ENCODE measurements at regions not wholly inside any gene's neighbourhood (a gene's known extent, or its start where the extent isn't known, plus 50 kb on each side); places are given as distances from the start of the nearest gene placed in this dataset.

DNA sequence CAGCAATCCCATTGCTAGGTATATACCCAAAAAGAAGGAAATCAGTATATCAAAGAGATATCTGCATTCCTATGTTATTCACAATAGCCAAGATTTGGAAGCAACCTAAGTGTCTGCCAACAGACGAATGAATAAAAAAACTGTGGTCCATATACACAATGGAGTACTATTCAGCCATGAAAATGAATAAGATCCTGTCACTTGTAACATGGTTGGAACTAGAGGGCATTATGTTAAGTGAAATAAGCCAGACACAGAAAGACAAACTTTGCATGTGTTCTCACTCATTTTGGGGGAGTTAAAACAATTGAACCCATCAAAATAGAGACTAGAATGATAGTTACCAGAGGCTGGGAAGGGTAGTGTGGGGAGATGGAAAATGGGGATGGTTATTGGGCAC lies 323.5 kb upstream of the NFE2L3 start:
- no peak for DNase-seq (ENCODE audit: low read depth)
- TF ChIP-seq, protein P1, sequence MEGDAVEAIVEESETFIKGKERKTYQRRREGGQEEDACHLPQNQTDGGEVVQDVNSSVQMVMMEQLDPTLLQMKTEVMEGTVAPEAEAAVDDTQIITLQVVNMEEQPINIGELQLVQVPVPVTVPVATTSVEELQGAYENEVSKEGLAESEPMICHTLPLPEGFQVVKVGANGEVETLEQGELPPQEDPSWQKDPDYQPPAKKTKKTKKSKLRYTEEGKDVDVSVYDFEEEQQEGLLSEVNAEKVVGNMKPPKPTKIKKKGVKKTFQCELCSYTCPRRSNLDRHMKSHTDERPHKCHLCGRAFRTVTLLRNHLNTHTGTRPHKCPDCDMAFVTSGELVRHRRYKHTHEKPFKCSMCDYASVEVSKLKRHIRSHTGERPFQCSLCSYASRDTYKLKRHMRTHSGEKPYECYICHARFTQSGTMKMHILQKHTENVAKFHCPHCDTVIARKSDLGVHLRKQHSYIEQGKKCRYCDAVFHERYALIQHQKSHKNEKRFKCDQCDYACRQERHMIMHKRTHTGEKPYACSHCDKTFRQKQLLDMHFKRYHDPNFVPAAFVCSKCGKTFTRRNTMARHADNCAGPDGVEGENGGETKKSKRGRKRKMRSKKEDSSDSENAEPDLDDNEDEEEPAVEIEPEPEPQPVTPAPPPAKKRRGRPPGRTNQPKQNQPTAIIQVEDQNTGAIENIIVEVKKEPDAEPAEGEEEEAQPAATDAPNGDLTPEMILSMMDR (IDR thresholded peaks at IDR 0.05; ENCODE audit: insufficient read depth, low read length, poor library complexity, severe bottlenecking) = no peak
- H3K4me3 ChIP-seq (ENCODE audit: low read depth, low read length) = no peak overlapping the region
- H3K27me3 ChIP-seq (ENCODE audit: control insufficient read depth, insufficient read depth, low read length) = no peaks in the 10 kb centered on the region
- no peaks in the 10 kb centered on the region for H3K36me3 ChIP-seq (ENCODE audit: control insufficient read depth, insufficient read depth, low read length)

DNA sequence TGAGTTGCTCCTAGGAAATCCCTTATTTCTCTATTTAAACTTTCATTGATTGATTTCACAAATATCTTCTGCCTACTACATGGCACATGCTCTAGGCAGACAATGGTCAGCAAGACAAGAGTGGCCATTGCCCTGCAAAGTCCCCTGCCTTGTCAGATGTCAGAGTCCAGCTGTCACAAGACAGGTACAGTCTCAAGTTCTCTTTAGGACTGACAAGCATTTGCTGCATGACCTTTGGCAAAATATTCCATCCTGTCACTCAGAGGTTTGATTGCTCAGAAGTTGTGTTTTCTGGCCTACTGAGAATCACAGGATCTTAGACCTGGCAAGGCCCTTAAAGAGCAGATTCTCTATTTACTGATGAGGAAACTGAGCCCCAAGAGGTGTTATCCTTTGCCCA lies 322.3 kb upstream of the NFE2L3 start:
- no peak overlapping the region for H3K4me3 ChIP-seq (ENCODE audit: low read depth, low read length)
- TF ChIP-seq, protein P1 (IDR thresholded peaks at IDR 0.05; ENCODE audit: insufficient read depth, low read length, poor library complexity, severe bottlenecking) = no peak
- H3K27me3 ChIP-seq (ENCODE audit: control insufficient read depth, insufficient read depth, low read length) = no peaks in the 10 kb centered on the region
- no peaks in the 10 kb centered on the region for H3K36me3 ChIP-seq (ENCODE audit: control insufficient read depth, insufficient read depth, low read length)
- DNase-seq (ENCODE audit: low read depth) = no peak

DNA sequence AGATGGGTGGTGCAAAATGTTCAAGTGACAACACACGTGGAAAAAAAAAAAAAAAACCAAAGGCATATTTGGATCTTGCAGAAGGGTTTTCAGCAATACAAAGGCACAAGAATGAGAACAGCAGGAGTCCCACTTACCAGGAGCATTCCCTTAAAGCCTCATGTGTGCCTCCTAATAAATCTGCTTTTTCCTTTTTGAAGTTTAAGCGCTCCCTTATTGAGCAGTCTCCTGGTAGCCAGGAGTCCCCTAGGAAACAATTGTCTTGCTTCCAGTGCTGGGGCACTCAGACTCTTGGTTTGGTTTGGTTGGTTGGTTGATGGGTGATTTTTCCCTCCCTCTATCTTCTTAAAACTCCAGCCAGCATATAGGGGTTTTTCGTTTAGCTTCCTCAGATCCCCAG lies 321.8 kb upstream of the NFE2L3 start:
- TF ChIP-seq, protein P1 (IDR thresholded peaks at IDR 0.05; ENCODE audit: insufficient read depth, low read length, poor library complexity, severe bottlenecking) = no peak
- Histone ChIP-seq H3K27me3 (ENCODE audit: control insufficient read depth, insufficient read depth, low read length) (no peaks in the 10 kb centered on the region), H3K36me3 (ENCODE audit: control insufficient read depth, insufficient read depth, low read length) (no peaks in the 10 kb centered on the region), H3K4me3 (ENCODE audit: low read depth, low read length) (no peak overlapping the region)
- DNase-seq (ENCODE audit: low read depth) = no peak

DNA sequence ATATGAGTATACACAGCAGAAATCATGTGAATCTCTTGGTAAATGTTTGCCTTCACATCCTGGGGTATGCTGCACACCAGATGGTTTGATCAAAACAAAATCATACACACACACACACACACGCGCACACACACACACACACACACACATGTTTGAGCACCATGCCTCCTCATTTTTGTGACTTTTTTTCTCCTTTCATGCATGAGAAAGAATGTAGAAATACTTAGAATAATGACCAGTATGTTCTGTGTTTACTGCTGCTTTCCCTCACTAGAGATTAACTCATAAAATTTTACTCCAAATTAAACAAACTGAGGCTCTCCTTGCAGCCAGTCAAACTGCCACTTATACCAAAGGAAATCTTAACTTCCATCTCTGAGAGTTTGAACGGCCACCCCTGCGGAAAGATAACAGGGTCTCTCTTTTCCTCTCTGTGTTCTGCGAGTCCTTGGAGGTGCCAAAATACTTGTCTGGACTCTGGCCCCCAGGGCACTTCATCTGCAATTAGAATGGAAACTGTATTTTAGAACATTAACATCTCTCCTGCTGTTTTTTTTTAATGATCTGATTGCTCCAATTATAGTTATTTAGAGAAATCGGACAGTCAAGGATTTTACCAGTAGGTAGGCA lies 320.8 kb upstream of the NFE2L3 start:
- no peak for DNase-seq (ENCODE audit: low read depth)
- Histone ChIP-seq H3K27me3 (ENCODE audit: control insufficient read depth, insufficient read depth, low read length) (no peaks in the 10 kb centered on the region), H3K36me3 (ENCODE audit: control insufficient read depth, insufficient read depth, low read length) (no peaks in the 10 kb centered on the region), H3K4me3 (ENCODE audit: low read depth, low read length) (no peak overlapping the region)
- TF ChIP-seq, protein P1 (IDR thresholded peaks at IDR 0.05; ENCODE audit: insufficient read depth, low read length, poor library complexity, severe bottlenecking) = no peak

DNA sequence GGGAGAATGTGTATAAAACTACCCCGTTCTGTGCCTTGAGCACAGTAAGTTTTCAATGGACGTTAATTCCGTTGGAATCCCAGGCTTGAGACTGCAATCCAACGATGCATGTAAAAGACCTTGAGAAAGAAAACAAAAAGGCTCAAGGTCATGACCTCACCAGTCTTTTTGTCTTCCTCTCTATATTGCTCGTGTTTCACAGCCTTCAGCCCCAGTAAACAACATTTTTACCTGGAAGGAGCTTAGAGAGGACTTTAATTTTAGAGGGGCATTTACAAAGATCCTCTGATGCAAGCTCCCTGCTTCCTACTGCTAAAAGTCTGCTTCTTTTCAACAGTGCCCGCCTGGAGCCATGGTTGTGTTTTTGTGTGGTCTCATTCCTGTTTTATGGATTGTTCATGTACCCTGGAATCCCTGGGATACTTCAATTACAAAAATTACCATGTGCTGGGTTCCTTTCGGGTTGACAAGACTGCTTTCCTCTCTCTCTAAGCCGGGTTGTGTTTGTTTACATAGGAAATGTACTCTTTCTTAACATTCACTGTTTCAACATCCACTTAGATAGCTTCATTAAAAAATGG lies 320.1 kb upstream of the NFE2L3 start:
- Histone ChIP-seq H3K4me3 (ENCODE audit: low read depth, low read length) (no peak overlapping the region), H3K36me3 (ENCODE audit: control insufficient read depth, insufficient read depth, low read length) (no peaks in the 10 kb centered on the region), H3K27me3 (ENCODE audit: control insufficient read depth, insufficient read depth, low read length) (no peaks in the 10 kb centered on the region)
- no peak for DNase-seq (ENCODE audit: low read depth)
- TF ChIP-seq, protein P1 (IDR thresholded peaks at IDR 0.05; ENCODE audit: insufficient read depth, low read length, poor library complexity, severe bottlenecking) = no peak

DNA sequence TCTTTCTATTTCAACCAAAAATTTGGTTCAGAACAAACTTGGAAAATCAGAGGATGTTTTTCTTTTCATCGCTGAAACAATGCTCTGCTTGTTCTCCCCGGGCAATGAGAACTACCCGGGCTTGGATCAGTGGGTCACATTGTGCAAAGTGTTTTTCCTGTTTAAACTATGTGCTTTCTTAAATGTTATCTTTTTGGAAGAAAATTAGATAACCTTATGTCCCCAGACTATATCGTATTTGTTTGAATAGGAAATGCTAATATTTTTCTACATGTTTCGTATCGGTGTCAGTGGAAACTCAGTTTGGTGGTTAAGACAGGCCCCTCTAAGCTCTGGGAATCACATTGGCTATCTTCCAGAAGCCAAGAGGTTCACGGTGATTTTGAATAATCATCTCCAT lies 319.5 kb upstream of the NFE2L3 start:
- Histone ChIP-seq H3K36me3 (ENCODE audit: control insufficient read depth, insufficient read depth, low read length) (no peaks in the 10 kb centered on the region), H3K27me3 (ENCODE audit: control insufficient read depth, insufficient read depth, low read length) (no peaks in the 10 kb centered on the region), H3K4me3 (ENCODE audit: low read depth, low read length) (no peak overlapping the region)
- no peak for DNase-seq (ENCODE audit: low read depth)
- TF ChIP-seq, protein P1 (IDR thresholded peaks at IDR 0.05; ENCODE audit: insufficient read depth, low read length, poor library complexity, severe bottlenecking) = no peak
